ENCODE measurements at regions not wholly inside any gene's neighbourhood (a gene's known extent, or its start where the extent isn't known, plus 50 kb on each side); places are given as distances from the start of the nearest gene placed in this dataset.

GRCh38 chr11:97019305-97019704, 629.5 kb downstream of the JRKL start:
- Histone ChIP-seq H2BK12ac (ENCODE audit: insufficient read length, low read depth, low read length) (no peak overlapping the region), H3K27ac (ENCODE audit: insufficient read length, low read depth, low read length) (no peak overlapping the region), H2AFZ (ENCODE audit: low read length) (no peak overlapping the region), H3K79me1 (ENCODE audit: insufficient read depth, low read depth, low read length, poor library complexity, severe bottlenecking) (no peaks in the 10 kb centered on the region), H3K4me2 (ENCODE audit: insufficient read depth, insufficient read length, low read length) (no peak overlapping the region), H3K14ac (ENCODE audit: insufficient read depth, low read length) (no peak overlapping the region), H2BK5ac (ENCODE audit: insufficient read length, low read length) (no peak overlapping the region), H3K56ac (ENCODE audit: insufficient read length, low read depth, low read length) (no peak overlapping the region), H2BK15ac (ENCODE audit: low read depth, low read length) (no peak overlapping the region), H4K20me1 (ENCODE audit: control insufficient read depth, insufficient read depth, insufficient read length) (no peaks in the 10 kb centered on the region), H3K79me2 (ENCODE audit: insufficient read depth, low read length) (no peaks in the 10 kb centered on the region), H3K27me3 (ENCODE audit: insufficient read depth, low read length) (no peaks in the 10 kb centered on the region), H2BK20ac (ENCODE audit: low read depth, low read length, poor library complexity, severe bottlenecking) (no peak overlapping the region), H3K4me1 (ENCODE audit: insufficient read depth, low read length) (no peaks in the 10 kb centered on the region), H4K8ac (replicated peaks; ENCODE audit: insufficient read length, low read depth, low read length) (no peak overlapping the region), H3K23ac (ENCODE audit: insufficient read length, low read depth, low read length) (no peak overlapping the region), H3K18ac (ENCODE audit: insufficient read length, low read depth, low read length) (no peak overlapping the region), H4K5ac (ENCODE audit: insufficient read length, low read depth, low read length) (no peak overlapping the region), H2AK5ac (ENCODE audit: insufficient read length, low read length) (no peak overlapping the region), H3K9ac (ENCODE audit: extremely low read depth, insufficient read length, low read length) (no peak overlapping the region), H3T11ph (ENCODE audit: low read length) (no peak overlapping the region), H3K4ac (ENCODE audit: low read depth, low read length) (no peak overlapping the region), H2BK120ac (ENCODE audit: low read depth, low read length, poor library complexity, severe bottlenecking) (no peak overlapping the region), H3K9me3 (ENCODE audit: control insufficient read depth, low read depth, low read length) (no peaks in the 10 kb centered on the region), H4K91ac (ENCODE audit: insufficient read length, low read depth, low read length) (no peak overlapping the region), H3K23me2 (ENCODE audit: insufficient read length, low read depth, low read length, poor library complexity, severe bottlenecking) (no peaks in the 10 kb centered on the region)
- no peaks in the 10 kb centered on the region for H3K4me1 Mint-ChIP-seq
- no CpG with 5 or more reads among the region's 3 CpGs for WGBS (ENCODE audit: extremely low coverage, insufficient read length, low lambda C conversion rate)
- H3K9me3 Mint-ChIP-seq = peaks cover 3% of the 10 kb centered on the region in 2 experiments; a peak in 3 of 5 replicates
- H3K27me3 Mint-ChIP-seq (ENCODE audit: low read depth) = no peaks in the 10 kb centered on the region
- no peak for TF ChIP-seq CTCF (conservative IDR thresholded peaks at IDR 0.05)
- no peak overlapping the region for H3K27ac Mint-ChIP-seq
- no peak overlapping the region for H3K4me3 Mint-ChIP-seq
- DNase-seq = no peak
- H3K36me3 Mint-ChIP-seq (ENCODE audit: insufficient read depth in 1 of 3, low read depth in 3 of 3) = no peaks in the 10 kb centered on the region; a peak in 1 of 7 replicates
